Activated CD8-positive, alpha-beta memory T cell treated with anti-CD3 and anti-CD28 coated beads for 1 hour (primary cell): ENCODE measurements at regions not wholly inside any gene's neighbourhood (a gene's known extent, or its start where the extent isn't known, plus 50 kb on each side); places are given as distances from the start of the nearest gene placed in this dataset.
"Not testable (repeated sequence)": the region's sequence is repeated elsewhere in the genome, so short reads cannot be mapped to it uniquely, and the experiment has no call there.

Experiments used
- DNase-seq, 2 donors: peaks; one replicate each; pipeline ENCODE4 v3.0.0-alpha.2; 2020; ENCODE audit warnings: low read depth in 1 of 2; ENCODE audit errors: extremely low read depth in 1 of 2

GRCh38 chr18:70640336-70640887 is 351.6 kb downstream of the SOCS6 start:
- no peak for DNase-seq

GRCh38 chr18:70636991-70637390 is 348.1 kb downstream of the SOCS6 start:
- DNase-seq, result no peak

GRCh38 chr18:70634576-70635147 is 345.8 kb downstream of the SOCS6 start:
- no peak for DNase-seq

- DNase-seq, result no peak
Observed at GRCh38 chr18:70627182-70627802, 338.4 kb downstream of the SOCS6 start.

GRCh38 chr18:70622622-70623419 is 334.0 kb downstream of the SOCS6 start:
- DNase-seq, result no peak

- DNase-seq, result no peak
Observed at GRCh38 chr18:70621710-70622109, 332.9 kb downstream of the SOCS6 start.

GRCh38 chr18:70620837-70621612 is 332.2 kb downstream of the SOCS6 start:
- no peak for DNase-seq

GRCh38 chr18:70617020-70617763 is 328.3 kb downstream of the SOCS6 start:
- DNase-seq, result no peak

GRCh38 chr18:70600225-70600925 is 311.5 kb downstream of the SOCS6 start:
- DNase-seq, result no peak

GRCh38 chr18:70598406-70598805 is 309.6 kb downstream of the SOCS6 start:
- no peak for DNase-seq

- no peak for DNase-seq
Observed at GRCh38 chr18:70582981-70583380, 294.1 kb downstream of the SOCS6 start.

GRCh38 chr18:70578480-70578879 is 289.6 kb downstream of the SOCS6 start:
- no peak for DNase-seq

GRCh38 chr18:70577023-70577420 is 288.2 kb downstream of the SOCS6 start:
- DNase-seq, result no peak

GRCh38 chr18:70576276-70577022 is 287.6 kb downstream of the SOCS6 start:
- no peak for DNase-seq

GRCh38 chr18:70574951-70575350 is 286.1 kb downstream of the SOCS6 start:
- not testable (repeated sequence) for DNase-seq

GRCh38 chr18:70569647-70570046 is 280.8 kb downstream of the SOCS6 start:
- not testable (repeated sequence) for DNase-seq

GRCh38 chr18:70559446-70559845 is 270.6 kb downstream of the SOCS6 start:
- DNase-seq, result no peak

GRCh38 chr18:70558371-70558770 is 269.5 kb downstream of the SOCS6 start:
- DNase-seq, result no peak

GRCh38 chr18:70554854-70555445 is 266.1 kb downstream of the SOCS6 start:
- no peak for DNase-seq
